IMR-90 (cell line): ENCODE measurements at regions not wholly inside any gene's neighbourhood (a gene's known extent, or its start where the extent isn't known, plus 50 kb on each side); places are given as distances from the start of the nearest gene placed in this dataset.

Experiments used
- BHLHE40 ChIP-seq: fragments of 150-350 bp; IDR thresholded peaks from 2 replicates; pipeline ENCODE4 v1.6.1; 2016; ENCODE audit warnings: mild to moderate bottlenecking, low read depth, low read length
- CEBPB ChIP-seq: IDR thresholded peaks from 2 replicates; pipeline ENCODE4 v1.6.1; 2012; ENCODE audit warnings: low read depth, low read length, improper control_type of control experiment
- FOS ChIP-seq: fragments of 150-350 bp; IDR thresholded peaks from 2 replicates; pipeline ENCODE4 v1.6.1; 2016; ENCODE audit warnings: low read depth, low read length
- MAFK ChIP-seq: IDR thresholded peaks from 2 replicates; pipeline ENCODE4 v1.6.1; 2012; ENCODE audit warnings: low read depth, low read length, improper control_type of control experiment
- MAZ ChIP-seq: IDR thresholded peaks from 2 replicates; pipeline ENCODE4 v1.6.1; 2012; ENCODE audit warnings: low read depth, mild to moderate bottlenecking, low read length, improper control_type of control experiment, moderate library complexity, borderline replicate concordance
- MXI1 ChIP-seq: IDR thresholded peaks from 2 replicates; pipeline ENCODE4 v1.6.1; 2012; ENCODE audit warnings: low read depth, mild to moderate bottlenecking, low read length, moderate library complexity, borderline replicate concordance
- POLR2A ChIP-seq: IDR thresholded peaks from 2 replicates; pipeline ENCODE4 v1.6.1; 2012; ENCODE audit warnings: mild to moderate bottlenecking, low read depth, low read length
- RAD21 ChIP-seq: IDR thresholded peaks from 2 replicates; pipeline ENCODE4 v1.6.1; 2012; ENCODE audit warnings: low read length, improper control_type of control experiment
- RFX5 ChIP-seq: IDR thresholded peaks from 2 replicates; pipeline ENCODE4 v1.8.0; 2012; ENCODE audit warnings: low read depth, mild to moderate bottlenecking, low read length, moderate library complexity
- SMC3 ChIP-seq: fragments of 150-350 bp; IDR thresholded peaks from 2 replicates; pipeline ENCODE4 v1.6.1; 2016; ENCODE audit warnings: low read depth, mild to moderate bottlenecking, antibody characterized with exemption, low read length, moderate library complexity
- TF ChIP-seq, protein P1 (sequence below): conservative IDR thresholded peaks from 2 replicates; pipeline ENCODE4 v1.5.1; 2012; ENCODE audit warnings: mild to moderate bottlenecking, low read depth, low read length, improper control_type of control experiment
- TF ChIP-seq, protein P2 (sequence below): fragments of 150-350 bp; IDR thresholded peaks from 2 replicates; pipeline ENCODE4 v1.6.1; 2016; ENCODE audit warnings: low read depth, mild to moderate bottlenecking, low read length, moderate library complexity, borderline replicate concordance
- TF ChIP-seq, protein P3 (sequence below): fragments of 150-350 bp; IDR thresholded peaks from 2 replicates; pipeline ENCODE4 v1.6.1; 2017; ENCODE audit warnings: mild to moderate bottlenecking, antibody characterized with exemption, low read length, low read depth

DNA sequence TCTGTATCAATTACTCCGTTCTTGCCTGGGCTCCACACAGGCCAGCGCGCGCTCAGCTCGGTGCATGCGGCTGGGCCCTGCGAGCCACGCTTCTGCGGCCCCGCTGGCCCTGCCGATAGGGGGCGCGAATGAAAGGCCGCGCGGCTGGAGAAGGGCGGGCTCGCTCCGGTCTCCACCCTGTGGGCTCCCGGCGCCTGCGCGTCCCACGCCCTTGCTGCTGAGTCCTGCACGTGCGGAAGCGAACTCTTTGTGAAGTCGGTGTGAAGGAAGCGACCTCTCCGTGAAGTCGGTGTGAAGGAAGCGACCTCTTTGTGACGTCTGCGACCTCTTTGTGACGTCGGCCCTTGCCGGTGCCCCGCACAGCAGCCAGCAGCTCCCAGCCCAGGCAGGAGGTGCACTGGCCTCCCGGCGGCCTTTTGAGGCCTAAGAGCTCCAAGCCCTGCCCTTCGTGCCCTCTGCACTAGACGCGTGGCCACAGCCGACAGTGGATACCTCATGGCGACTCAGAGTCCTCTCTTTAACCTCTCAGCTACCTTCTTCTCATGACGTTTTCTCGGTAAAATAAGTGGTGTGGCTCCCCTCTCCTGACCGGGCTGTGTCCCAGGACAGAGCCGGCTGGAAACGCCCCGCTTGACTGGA lies 391.9 kb upstream of the RAB6C start:
- TF ChIP-seq, protein P1, sequence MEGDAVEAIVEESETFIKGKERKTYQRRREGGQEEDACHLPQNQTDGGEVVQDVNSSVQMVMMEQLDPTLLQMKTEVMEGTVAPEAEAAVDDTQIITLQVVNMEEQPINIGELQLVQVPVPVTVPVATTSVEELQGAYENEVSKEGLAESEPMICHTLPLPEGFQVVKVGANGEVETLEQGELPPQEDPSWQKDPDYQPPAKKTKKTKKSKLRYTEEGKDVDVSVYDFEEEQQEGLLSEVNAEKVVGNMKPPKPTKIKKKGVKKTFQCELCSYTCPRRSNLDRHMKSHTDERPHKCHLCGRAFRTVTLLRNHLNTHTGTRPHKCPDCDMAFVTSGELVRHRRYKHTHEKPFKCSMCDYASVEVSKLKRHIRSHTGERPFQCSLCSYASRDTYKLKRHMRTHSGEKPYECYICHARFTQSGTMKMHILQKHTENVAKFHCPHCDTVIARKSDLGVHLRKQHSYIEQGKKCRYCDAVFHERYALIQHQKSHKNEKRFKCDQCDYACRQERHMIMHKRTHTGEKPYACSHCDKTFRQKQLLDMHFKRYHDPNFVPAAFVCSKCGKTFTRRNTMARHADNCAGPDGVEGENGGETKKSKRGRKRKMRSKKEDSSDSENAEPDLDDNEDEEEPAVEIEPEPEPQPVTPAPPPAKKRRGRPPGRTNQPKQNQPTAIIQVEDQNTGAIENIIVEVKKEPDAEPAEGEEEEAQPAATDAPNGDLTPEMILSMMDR = no peak
- TF ChIP-seq SMC3 = no peak
- TF ChIP-seq MXI1 = no peak
- TF ChIP-seq RAD21 = no peak
- TF ChIP-seq, protein P2, sequence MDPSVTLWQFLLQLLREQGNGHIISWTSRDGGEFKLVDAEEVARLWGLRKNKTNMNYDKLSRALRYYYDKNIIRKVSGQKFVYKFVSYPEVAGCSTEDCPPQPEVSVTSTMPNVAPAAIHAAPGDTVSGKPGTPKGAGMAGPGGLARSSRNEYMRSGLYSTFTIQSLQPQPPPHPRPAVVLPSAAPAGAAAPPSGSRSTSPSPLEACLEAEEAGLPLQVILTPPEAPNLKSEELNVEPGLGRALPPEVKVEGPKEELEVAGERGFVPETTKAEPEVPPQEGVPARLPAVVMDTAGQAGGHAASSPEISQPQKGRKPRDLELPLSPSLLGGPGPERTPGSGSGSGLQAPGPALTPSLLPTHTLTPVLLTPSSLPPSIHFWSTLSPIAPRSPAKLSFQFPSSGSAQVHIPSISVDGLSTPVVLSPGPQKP = no peak
- no peak for TF ChIP-seq CEBPB
- TF ChIP-seq POLR2A = no peak
- TF ChIP-seq MAFK = no peak
- TF ChIP-seq MAZ = no peak
- no peak for TF ChIP-seq FOS
- no peak for TF ChIP-seq BHLHE40
- TF ChIP-seq, protein P3, sequence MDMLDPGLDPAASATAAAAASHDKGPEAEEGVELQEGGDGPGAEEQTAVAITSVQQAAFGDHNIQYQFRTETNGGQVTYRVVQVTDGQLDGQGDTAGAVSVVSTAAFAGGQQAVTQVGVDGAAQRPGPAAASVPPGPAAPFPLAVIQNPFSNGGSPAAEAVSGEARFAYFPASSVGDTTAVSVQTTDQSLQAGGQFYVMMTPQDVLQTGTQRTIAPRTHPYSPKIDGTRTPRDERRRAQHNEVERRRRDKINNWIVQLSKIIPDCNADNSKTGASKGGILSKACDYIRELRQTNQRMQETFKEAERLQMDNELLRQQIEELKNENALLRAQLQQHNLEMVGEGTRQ = no peak
- no peak for TF ChIP-seq RFX5
